ENCODE measurements at regions not wholly inside any gene's neighbourhood (a gene's known extent, or its start where the extent isn't known, plus 50 kb on each side); places are given as distances from the start of the nearest gene placed in this dataset.

DNA sequence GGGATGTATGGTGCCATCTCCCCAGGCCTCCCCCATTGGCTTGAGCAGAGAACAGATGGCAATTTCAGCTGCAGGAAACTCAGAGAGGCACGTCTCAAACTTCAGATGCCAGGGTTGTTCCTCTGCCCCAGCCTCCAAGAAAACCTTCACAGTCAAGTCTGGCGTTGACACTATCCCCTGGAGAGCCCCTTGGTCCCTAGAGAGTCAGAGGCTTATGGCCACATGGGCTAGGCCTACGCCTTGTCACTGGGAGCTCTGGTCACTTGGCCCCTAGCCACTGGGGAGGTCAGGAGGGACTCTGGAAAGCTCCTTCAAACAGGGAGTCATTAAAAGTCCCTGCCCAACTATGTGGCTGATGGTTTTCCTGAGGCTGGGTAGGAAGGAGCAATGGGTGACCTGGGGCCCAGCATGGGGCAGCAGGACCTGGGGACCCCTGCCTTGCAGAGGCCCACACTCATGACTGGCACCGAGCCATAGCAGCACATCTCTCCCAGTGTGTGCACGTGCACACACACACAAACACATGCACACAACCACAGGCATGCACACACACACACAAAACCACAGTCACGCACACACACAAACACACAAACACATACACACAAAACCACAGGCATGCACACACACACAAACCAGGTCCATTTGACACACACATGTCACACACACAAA is 144.2 kb downstream of the GADD45G start:
- no peak for DNase-seq

DNA sequence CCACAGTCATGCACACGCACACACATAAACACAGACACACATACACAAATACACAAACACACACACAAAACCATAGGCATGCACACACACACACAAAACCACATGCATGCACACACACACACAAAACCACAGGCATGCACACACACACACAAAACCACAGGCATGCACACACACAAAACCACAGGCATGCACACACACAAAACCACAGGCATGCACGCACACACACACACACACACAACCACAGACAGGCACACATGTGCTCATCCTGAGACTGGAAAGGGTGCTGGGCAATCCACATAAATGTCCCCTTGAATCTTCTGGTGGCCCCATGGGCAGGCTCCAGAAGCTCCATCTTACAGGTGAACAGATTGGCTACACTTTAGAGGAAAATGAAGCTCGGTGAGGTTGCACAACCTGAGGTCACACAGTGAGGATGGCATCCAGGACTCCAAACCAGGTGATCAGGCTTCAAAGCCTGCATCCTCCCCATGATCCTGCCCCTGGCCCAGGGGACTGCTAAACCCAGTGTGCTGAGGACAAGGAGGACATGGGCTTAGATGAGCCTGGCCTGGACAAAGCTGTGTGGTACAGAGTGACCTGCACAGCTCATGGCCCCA is 144.8 kb downstream of the GADD45G start:
- no peak for DNase-seq

DNA sequence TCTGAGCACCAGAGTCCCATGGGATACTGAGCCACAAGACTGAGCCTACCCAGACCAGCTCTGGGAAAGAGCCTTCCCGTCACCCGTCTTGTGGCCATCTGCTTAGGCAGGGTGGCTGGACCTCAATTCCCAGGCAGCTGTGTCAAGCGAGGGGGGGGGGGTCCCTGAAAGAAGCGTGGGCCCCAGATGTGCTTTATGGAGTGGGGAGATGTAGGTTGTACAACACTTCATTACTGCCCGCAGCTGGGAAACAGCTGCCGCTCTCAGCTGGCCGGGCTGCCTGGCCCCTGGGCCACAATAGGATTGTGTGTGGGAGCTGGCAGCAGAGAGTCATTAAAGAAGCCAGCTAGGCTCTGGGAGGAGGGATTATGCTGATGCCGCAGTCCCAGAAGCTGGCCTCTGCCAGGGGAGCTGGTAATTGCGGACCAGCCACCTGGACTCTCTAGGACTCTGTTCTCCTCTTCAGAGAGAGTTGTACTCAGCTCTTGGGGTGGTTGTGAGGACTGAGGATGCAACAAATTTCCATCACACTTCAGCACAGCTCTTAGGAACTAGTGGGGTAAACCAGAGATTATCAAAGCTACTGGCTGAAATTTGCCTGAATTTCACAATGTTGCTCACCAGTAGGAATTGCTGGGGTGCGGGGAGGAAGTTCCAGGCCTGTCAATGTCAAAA is 145.4 kb downstream of the GADD45G start:
- DNase-seq = no peak

DNA sequence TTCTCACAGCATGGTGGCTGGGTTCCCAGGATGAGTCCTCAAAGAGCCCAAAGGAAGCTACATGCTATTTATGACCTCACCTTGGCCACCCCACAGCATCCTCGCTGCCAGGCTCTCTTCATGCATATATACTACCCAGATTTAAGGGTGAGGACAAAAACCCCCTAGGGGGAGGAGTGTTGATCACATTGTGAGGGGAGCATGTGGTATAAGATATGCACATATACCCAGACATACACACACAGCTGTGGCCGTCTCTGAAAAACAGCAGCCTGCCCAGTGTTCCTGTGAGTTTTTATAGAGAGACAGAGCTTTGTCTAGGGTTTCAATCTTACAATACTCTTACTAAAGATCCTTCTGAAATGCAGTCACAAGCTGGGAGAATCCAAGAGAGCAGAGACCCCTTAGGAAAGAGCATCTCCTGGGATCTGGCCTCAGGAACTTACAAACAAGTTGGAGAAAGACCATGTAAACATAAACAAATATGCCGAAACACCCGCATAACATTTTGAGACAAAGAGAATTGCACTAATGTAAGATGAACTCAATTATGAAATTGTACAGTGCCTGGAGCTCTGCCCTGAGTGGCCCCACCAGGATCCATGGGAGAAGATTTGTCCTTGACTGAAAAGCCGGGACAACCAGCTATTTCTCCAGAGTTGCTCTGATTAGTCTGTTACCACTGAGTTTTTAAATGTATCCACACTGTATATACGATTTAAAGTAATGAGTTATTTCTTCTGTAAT is 146.4 kb downstream of the GADD45G start:
- DNase-seq = no peak

DNA sequence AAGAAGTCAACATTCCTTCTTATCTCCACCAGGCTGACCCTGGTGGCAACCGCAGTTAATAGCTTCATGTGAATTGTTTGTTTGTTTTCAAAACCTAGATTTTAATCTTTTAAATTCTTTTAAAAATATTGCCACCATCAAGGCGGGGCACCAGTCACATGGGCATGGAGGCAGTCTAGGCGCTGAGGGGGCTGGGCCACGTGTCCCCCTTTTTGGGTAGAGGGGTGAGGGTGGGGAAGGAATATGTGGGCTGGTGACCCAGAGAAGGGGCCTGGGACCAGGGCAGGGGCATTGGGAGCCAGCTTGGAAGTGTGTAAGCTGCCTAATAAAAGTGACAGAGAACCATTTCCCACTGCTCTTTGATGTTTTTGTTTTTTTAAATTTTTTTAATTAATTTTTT is 147.3 kb downstream of the GADD45G start:
- DNase-seq = no peak

DNA sequence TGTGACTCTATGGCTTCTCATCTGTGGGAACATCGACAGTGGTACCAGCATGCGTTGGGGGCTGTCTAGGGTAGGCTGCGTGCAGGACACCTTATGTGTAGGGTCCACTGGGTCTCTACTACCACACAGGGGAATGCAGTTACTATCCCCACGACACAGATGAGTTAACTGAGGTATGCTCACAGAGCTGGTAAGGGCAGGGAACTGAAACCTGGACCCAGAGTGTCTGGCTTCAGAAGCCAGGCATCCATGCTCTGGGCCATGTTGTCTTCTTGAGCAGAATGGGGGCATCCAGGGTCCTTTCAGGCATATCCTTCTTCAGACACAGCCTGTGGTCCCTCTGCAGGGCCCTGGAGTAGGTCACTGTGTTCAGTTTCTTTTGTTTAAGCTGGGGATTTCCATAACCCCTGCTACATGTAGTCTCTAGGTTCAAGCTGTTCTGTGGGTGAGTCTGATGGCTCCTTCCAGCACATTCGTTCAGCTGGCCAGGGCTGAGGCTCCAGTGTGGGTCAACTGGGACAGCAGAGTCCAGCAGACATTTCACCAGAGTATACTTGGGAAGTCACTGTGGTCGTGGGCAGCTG is 148.8 kb downstream of the GADD45G start:
- DNase-seq = no peak

DNA sequence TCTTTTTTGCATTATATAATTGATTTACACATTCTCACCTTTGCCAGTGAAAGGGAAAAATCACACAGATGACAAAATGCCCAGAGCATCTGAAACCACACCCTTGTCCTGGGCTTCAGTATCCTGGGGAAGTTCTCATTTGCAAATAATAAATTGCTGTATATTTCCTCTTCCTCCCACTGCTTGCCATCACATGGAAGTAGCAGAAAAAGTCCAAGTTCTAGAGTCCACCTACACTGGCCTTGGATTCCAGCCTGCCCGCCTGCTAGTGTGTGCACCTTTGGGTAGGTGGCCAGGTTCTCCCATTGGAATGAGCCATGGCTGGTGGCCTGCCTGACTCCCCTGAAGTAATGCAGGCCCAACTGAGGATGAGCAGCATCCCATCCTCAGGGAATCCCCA is 149.4 kb downstream of the GADD45G start:
- DNase-seq = no peak

DNA sequence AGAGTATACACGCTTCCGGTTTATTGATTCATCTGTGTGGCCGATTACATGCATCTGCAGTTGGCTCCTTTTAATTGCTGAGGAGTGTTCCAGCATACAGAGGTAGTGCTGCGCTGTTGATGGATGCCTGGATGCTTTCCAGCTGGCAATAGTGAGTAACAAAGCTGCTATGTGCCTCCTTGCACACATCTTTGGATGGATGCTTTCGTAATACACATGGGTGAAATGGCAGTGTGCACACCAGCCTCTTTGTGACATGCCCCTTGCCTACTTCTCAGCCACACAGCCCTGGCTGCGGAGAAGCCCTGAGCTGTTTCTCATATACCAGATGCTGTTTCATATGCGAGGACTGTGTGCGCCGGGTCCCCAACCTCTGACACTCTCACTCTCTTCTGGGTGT is 151.0 kb downstream of the GADD45G start:
- DNase-seq = no peak

DNA sequence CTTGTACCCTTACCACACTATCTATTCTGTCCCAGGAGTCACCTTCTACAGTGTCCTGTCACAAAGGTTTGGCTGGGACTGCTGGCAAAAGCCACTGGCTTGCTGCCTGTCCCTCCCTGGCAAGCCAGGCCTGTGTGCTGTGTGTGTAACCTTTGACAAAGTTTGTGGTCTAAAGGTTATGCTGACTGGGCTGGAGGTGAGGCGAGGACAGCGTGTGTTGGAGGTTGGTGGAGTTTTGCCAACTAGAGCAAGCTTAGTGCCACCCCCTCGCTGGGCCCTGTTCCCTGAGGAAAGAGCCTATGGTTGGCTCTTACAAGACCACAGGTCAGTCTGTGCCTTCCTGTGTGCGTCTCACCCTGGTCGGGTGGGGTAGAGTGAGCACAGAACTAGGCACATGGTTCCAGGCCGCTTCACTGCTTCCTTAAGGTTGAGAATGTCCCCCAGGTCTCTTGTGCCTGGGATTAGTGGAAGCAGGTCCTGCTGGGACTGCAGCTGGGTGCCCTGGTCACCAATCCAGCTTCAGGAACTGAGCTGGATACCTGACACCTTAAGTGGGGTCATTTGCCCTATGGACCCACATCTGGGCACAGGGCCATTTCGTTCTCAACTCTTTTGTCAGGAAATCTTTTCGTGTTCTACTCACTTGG is 152.2 kb downstream of the GADD45G start:
- DNase-seq = no peak

DNA sequence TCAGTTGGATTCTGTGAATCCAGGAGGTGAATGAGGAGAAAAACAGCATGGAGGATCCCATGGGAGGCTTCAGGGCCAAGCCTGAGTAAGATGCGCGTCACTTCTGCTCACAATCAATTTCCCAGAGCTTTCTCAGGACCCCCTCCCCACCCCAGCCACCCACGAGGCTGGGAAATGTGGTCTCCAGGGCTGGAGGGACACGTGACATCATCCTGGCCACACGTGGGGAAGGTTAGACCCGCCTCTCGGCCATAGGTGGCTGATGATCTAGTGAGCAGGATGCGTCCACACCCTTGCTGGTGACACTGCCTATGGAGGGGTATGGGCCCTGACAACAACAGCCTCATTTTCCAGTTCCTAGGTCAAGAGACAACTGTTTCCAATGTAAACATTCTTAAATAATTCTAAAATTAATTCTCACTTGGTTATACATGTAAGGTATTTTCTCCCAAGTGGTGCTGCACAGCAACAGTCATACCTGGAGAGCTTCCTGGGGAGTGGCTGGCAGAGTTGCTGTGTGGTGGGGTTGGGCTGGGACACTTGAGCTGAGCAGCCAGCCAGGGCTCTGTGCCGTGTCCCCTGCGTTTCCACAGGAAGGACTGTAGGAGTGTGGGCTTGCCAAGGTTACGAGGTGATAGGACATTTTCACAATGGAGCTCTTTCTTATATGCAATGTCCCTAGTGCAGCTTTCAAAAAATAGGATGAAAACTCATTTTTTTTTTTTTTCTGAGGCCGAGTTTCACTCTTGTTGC is 153.1 kb downstream of the GADD45G start:
- DNase-seq = no peak

DNA sequence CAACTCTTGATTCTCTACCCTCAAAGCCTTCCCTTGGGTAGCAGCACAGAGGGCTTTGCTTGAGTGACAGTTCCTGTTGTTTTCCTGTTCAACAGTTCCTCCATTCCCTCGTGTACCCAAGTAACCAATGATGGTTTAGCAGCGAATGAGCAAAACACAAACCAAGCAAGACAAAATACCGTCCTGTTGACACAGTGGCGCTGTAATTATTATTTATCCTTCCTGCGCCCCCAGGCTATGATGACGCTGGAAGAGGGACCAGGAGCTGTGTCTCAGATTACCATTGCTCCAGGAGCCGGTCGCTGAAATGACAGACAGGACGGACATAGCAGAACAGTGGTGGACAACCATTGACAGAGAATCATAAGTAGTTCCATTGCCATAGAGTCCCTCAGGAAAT is 154.8 kb downstream of the GADD45G start:
- no peak for DNase-seq

DNA sequence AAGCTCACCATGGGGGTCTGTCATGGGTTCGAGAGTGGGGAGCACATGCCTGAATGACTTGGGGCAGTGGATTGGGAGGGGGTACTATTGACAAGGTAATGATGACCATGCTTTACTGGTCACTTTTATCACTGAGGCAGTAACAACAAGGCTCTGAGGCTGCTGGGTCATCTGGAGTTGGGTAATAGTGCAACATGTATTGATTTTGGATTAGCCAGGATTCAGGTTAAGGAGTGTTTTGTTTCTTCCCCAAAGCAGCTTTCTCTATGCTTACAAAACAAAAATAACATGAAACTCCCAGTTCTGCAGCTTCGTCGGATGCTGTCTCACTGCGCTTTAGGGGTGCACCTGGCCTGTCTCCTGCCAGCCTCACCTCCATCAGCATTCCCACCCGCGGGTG is 155.3 kb downstream of the GADD45G start:
- DNase-seq = no peak

DNA sequence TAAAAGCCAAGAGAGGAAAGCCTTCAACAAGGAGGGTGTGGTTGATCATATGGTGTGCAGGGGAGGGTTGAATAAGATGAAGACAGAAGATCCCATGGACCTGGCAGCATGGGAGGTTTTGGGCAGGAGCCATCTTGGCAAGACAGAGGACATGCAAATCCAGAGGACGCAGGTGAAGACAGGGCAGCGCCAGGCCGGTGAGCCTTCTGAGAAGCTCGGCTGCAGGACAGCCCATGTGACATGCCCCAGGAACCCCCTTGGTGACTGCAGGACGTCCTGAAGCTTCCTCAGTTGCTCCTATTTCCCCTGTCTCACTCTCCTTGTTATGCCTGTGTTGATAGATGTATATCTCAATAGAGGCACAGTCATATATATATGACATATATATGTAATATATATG is 159.4 kb downstream of the GADD45G start:
- DNase-seq = no peak

DNA sequence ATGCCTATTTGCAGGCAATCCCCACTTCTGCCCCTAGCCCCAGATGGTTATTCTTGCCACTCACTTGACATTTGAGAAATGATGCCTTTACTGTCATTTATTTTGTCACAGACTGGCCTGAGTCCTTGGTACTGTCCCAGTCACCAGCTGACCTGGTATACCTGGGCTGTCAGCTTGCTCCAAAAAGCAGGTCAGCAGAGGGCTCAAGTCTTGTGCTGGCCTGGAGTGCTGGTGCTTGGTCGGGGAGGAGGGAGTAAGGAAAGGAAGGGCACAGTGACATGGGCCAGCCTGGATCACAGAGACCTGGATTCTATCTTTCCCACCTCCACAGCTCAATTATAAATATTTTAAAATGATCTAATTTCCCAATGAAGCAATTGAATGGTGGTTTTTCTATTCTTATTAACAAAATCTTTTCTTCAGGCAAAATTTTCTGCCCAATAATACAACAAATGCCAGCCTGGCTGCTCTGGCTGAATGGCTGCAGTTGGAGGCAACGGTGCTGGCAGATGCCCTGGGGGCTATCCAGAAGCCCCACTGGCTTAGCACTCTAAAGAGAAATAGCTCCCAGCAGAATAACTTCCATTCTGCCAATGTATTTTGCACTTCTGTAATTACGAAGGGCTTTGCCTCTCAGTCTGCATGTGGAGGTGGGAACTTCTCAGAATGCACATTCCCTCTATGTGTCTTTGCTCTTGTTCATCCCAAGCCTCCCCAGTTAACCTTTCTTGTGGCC is 160.6 kb downstream of the GADD45G start:
- DNase-seq = no peak

DNA sequence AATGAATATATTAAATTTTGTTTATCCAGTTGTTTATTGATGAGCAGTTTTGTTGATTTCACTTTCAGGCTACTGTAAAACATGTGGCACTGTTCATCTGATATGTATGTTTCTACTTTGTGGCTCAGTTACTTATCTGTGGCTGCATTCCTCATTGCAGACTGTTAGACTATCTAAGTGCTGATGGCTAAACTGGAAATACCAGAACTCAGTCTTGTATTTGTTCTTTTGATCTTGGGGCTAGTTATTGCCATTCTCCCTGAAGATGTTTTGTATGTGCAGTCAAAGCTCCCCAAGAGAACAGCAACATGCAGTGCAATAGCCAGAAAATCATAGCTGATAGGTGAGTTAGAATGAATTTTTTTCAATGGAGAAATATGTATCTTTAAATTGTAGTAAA is 162.2 kb downstream of the GADD45G start:
- DNase-seq = no peak

DNA sequence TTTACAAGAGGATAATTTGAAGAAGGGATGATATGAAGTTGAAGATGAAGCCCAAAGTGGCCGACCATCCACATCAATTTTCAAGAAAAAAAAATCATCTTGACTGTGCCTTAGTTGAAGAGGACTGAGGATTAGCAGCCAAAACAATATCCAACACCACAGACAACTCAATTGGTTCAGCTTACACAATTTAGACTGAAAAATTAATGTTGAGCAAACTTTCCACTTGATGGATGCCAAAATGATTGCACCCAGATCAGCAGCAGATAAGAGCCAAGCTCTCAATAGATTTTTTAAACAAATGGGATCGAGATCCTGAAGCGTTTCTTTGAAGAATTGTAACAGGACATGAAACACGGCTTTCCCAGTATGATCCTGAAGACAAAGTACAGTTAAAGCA is 163.2 kb downstream of the GADD45G start:
- no peak for DNase-seq

DNA sequence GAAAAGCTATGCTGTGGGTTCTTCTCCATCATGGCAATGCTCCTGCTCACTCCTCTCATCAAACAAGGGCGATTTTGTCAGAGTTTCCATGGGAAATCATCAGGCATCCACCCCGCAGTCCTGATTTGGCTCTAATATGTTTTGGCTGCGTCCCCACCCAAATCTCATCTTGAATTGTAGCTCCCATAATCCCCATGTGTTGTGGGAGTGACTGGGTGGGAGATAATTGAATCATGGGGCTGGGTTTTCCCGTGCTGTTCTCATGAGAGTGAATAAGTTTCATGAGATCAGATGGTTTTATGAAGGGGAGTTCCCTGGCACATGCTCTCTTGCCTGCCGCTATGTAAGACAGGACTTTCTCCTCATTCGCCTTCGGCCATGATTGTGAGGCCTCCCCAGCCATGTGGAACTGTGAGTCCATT is 163.8 kb downstream of the GADD45G start:
- no peak for DNase-seq

DNA sequence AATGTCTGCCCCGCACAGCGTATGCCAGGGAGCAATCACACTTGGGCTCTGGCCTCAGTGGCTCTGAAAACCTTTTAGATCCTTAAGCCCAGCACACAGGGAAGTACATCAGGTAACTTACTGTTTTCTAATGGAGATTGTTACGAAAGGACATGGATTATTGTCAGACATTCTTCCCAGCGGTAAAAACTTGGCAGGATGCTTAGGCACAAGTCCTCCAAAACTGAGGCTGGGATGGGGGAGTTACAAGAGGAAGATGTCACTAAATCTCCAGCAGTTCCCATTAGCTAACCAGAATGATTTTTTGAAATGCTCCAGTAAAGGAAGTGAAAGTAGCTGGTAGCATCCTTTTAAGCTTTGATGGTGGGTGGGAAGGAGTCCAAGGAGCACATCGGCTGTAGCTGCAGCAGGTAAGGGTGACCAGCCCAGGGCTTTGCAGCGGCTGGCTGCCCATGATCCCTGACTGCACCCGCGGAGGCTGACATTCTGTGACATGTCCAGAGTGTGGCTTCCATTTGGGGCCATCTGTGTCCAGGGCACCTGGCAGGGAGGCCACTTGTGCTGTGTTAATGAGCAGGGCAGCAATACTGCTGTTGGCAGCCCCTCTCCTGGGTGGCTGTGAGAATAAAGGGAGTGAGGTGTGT is 165.8 kb downstream of the GADD45G start:
- no peak for DNase-seq

DNA sequence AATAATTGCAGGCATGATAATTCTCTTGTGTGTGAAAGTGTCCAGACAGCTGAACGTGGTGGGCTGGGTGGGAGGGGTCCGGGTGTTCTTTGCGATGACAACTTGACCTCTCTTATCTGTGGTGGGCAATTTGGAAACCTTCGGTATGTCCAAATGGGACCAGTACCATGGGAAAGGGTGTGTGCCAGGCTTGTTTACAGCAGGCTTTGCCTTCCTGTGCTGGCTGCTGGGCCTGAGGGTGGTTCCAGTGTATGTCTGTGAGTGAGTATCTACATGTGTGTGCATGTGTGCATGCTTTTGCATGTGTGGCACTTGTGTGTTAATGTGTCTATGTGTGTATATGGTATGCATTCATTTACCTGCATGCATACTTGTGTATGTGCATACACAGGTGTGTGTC is 166.4 kb downstream of the GADD45G start:
- DNase-seq = no peak

DNA sequence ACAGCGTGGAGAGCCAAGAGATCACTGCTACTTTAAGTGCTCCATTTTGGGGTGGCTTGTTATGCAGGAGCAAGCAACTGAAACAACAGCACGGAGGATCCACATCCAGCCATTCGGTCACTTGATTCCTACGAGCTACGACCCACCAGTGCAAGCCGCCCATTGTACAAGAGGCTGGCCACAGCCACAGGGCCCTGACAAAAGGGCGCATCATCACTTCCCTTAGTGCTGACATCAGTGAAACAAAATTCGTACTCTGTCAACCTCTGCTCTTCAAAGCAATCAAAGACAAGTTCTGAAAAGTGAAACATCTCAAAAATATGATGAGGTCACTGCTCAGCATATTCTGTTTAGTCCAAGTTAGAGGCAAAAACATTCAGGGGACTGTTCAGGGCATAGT is 168.4 kb downstream of the GADD45G start:
- no peak for DNase-seq

DNA sequence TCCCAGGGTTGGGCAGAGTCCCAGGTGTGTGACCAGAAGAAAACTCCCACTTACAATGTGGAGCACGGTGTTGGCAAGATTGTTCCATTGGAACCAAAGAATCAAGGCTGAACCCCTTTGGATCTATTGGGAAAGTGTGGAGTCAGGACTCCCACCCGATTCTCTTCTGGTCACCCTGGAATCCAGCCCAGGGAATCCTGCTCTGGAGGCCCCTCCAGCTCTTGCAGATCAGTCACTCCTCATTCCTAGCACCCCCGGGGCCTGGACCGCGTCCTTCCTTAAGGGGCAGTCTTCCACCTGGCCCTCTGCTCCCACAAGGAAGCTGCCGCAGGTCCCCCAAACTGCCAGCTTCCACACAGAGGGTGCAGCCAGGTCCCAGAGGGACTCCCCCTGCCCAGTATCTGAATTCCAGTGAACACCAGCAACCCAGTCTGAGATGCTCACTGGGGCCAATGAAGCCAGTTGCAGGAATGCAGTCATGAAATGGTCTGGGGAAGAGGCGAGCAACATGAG is 170.1 kb downstream of the GADD45G start:
- DNase-seq = no peak
